Right atrium auricular region (tissue), 2 donors: ENCODE measurements at regions not wholly inside any gene's neighbourhood (a gene's known extent, or its start where the extent isn't known, plus 50 kb on each side); places are given as distances from the start of the nearest gene placed in this dataset.
"Not testable (repeated sequence)": the region's sequence is repeated elsewhere in the genome, so short reads cannot be mapped to it uniquely, and the experiment has no call there.

Source experiments
- DNase-seq: peaks from one replicate; pipeline ENCODE4 v3.0.0-alpha.2; 2019; ENCODE audit warnings: low spot score
- H3K27ac ChIP-seq, 2 donors: fragments of 200-600 bp; sonication (generic); 1 replicate in 1 of 2; 2 replicates in 1 of 2; pipeline ENCODE4 v1.5.1; 2016 to 2019
- H3K27me3 ChIP-seq, 2 donors: fragments of 200-600 bp; sonication (generic); one replicate each; pipeline versions ENCODE4 v1.5.1 to v1.6.0; 2017 to 2019
- H3K36me3 ChIP-seq: fragments of 200-600 bp; sonication (generic); one replicate; pipeline ENCODE4 v1.5.1; 2016
- H3K4me1 ChIP-seq, 2 donors: fragments of 200-600 bp; sonication (generic); one replicate each; pipeline versions ENCODE4 v1.5.1 to v1.6.0; 2017 to 2019
- H3K4me3 ChIP-seq, 2 donors: fragments of 200-600 bp; sonication (generic); 1 replicate in 1 of 2; 2 replicates in 1 of 2; pipeline ENCODE4 v1.5.1; 2017 to 2019; ENCODE audit warnings: mild to moderate bottlenecking in 1 of 2, moderate library complexity in 1 of 2
- H3K9me3 ChIP-seq, 2 donors: fragments of 200-600 bp; sonication (generic); one replicate each; pipeline ENCODE4 v1.5.1; 2019
- CTCF ChIP-seq, 2 donors: fragments of 200-600 bp; sonication (generic); IDR thresholded peaks; one replicate each; pipeline ENCODE4 v1.5.1; 2019; ENCODE audit warnings: antibody characterized with exemption in 2 of 2

- Histone ChIP-seq H3K4me3 (no peak overlapping the region), H3K4me1 (no peaks in the 10 kb centered on the region), H3K9me3 (no peaks in the 10 kb centered on the region), H3K27me3 (no peaks in the 10 kb centered on the region), H3K27ac (no peak overlapping the region), H3K36me3 (no peaks in the 10 kb centered on the region)
- TF ChIP-seq CTCF (IDR thresholded peaks at IDR 0.05) = no peak
- no peak for DNase-seq
Measured at GRCh38 chr4:95779447-95779846, 60.4 kb upstream of the PDHA2 start.

DNA sequence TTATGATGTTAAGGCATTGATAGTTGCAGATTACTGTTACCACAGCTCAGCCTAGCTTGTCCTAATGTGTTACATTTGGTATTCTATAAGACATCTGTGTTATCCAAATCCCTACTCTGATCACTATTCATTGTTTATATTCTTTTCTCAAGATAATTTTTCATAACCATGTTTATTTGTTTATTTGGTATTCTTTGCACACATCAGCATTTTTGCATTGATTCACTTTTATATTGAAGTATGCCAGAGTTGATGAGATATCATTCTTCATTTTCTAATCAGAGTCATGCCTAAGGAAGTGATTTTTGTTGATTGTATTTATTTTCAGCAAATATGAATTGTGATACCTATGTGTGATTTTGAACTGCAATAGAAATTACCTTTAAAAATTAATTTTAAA is 61.2 kb upstream of the PDHA2 start:
- no peak for DNase-seq
- H3K36me3 ChIP-seq = no peaks in the 10 kb centered on the region
- no peaks in the 10 kb centered on the region for H3K27me3 ChIP-seq
- no peaks in the 10 kb centered on the region for H3K9me3 ChIP-seq
- no peaks in the 10 kb centered on the region for H3K4me1 ChIP-seq
- H3K27ac ChIP-seq = no peak overlapping the region
- no peak overlapping the region for H3K4me3 ChIP-seq
- TF ChIP-seq CTCF (IDR thresholded peaks at IDR 0.05) = no peak

DNA sequence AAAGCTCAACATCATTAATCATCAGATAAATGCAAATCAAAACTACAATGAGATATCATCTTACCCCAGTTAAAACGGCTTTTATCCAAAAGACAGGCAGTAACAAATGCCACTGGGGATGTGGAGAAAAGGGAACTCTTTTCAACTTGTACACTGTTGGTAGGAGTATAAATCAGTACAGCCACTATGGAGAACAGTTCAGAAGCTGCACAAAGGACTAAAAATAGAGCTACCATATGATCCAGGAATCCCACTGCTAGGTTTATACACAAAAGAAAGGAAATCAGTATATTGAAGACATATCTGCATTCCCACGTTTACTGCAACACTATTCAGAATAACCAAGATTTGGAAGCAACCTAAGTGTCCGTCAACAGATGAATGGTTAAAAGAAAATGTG is 69.3 kb upstream of the PDHA2 start:
- H3K4me1 ChIP-seq, DNase-seq, H3K9me3 ChIP-seq, H3K27me3 ChIP-seq, H3K27ac ChIP-seq, H3K4me3 ChIP-seq, H3K36me3 ChIP-seq: not testable (repeated sequence)

DNA sequence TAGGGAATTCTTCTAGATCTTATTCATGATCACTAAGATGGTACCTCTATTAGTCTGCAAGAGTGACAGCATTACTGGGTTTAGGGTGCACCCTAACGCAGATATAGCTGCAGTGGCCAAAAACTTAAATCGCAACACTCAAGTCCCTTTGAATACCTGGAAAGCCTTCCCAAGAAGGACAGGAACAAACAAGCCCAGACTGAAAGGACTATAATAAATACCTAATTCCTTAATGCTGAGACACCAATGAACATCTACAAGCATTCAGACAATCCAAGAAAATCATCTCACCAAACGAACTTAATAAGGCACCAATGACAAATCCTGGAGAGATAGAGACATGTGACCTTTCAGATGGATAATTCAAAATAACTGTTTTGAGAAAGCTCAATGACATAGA is 74.9 kb upstream of the PDHA2 start:
- TF ChIP-seq CTCF (IDR thresholded peaks at IDR 0.05) = no peak
- DNase-seq = no peak

GRCh38 chr4:95761871-95762270 is 78.0 kb upstream of the PDHA2 start:
- no peak for TF ChIP-seq CTCF (IDR thresholded peaks at IDR 0.05)
- Histone ChIP-seq H3K4me3 (no peak overlapping the region), H3K27me3 (no peaks in the 10 kb centered on the region), H3K9me3 (no peaks in the 10 kb centered on the region), H3K27ac (no peak overlapping the region), H3K4me1 (no peaks in the 10 kb centered on the region), H3K36me3 (no peaks in the 10 kb centered on the region)
- DNase-seq = no peak

More for the DNA sequence above, 74.9 kb upstream of the PDHA2 start:
- Histone ChIP-seq H3K4me1 (no peaks in the 10 kb centered on the region), H3K27ac (no peak overlapping the region), H3K36me3 (no peaks in the 10 kb centered on the region), H3K27me3 (no peaks in the 10 kb centered on the region), H3K4me3 (no peak overlapping the region), H3K9me3 (no peaks in the 10 kb centered on the region)

- no peaks in the 10 kb centered on the region for H3K27me3 ChIP-seq
Measured at GRCh38 chr4:95761426-95761825, 78.5 kb upstream of the PDHA2 start.

DNA sequence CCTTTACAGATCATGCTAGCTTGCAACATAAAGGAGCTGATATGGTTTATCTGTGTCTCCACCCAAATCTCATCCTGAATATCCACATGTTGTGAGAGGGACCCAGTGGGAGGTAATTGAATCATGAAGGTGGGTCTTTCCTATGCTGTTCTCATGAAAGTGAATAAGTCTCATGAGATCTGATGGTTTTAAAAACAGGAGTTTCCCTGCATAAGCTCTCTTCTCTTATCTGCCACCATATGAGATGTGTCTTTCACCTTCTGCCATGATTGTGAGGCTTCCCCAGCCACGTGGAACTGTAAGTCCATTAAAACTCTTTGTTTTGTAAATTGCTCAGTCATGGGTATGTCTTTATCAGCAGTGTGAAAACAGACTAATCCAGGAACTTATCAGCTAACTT is 79.2 kb upstream of the PDHA2 start:
- not testable (repeated sequence) for H3K27ac ChIP-seq, H3K9me3 ChIP-seq, DNase-seq, H3K4me1 ChIP-seq, H3K36me3 ChIP-seq, H3K4me3 ChIP-seq, H3K27me3 ChIP-seq

More at GRCh38 chr4:95761426-95761825, 78.5 kb upstream of the PDHA2 start:
- no peaks in the 10 kb centered on the region for H3K36me3 ChIP-seq
- no peaks in the 10 kb centered on the region for H3K4me1 ChIP-seq
- H3K4me3 ChIP-seq = no peak overlapping the region
- H3K9me3 ChIP-seq = no peaks in the 10 kb centered on the region
- no peak for TF ChIP-seq CTCF (IDR thresholded peaks at IDR 0.05)
- no peak for DNase-seq
- no peak overlapping the region for H3K27ac ChIP-seq
